Hematopoietic multipotent progenitor cell treated with erythropoietin and hydrocortisone succinate and interleukin-3 and kit ligand, for 17 days (in vitro differentiated cells): ENCODE measurements at regions not wholly inside any gene's neighbourhood (a gene's known extent, or its start where the extent isn't known, plus 50 kb on each side); places are given as distances from the start of the nearest gene placed in this dataset.

Experiments used
- DNase-seq: peaks from one replicate; pipeline ENCODE4 v3.0.0-alpha.2; 2015; ENCODE audit warnings: low spot score

GRCh38 chr18:71743634-71744033 lies 800.5 kb downstream of the CBLN2 start:
- DNase-seq, result no peak

- no peak for DNase-seq
These were observed 814.5 kb downstream of the CBLN2 start for GRCh38 chr18:71729611-71730010.

GRCh38 chr18:71727909-71728308 lies 816.2 kb downstream of the CBLN2 start:
- no peak for DNase-seq

GRCh38 chr18:71725256-71725655 lies 818.9 kb downstream of the CBLN2 start:
- DNase-seq, result no peak

GRCh38 chr18:71707985-71708500 lies 836.1 kb downstream of the CBLN2 start:
- DNase-seq, result no peak

DNA sequence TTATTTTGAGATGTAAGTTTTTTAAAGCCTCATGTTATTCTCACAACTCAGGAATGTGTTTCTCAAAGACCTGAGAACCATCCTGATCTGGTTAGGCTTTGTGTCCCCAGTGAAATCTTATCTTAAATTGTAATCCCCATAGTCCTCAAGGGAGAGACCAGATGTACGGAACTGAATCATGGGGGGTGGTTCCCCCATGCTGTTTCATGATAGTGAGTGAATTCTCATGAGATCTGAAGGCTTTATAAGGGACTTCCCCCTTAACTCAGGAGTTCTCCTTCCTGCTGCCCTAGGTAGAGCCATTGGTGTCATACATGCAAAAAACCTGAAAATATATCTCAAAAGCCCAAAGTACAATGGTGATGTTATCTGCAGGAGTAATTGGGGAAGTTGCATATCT lies 836.7 kb downstream of the CBLN2 start:
- no peak for DNase-seq

- no peak for DNase-seq
These were observed 854.6 kb downstream of the CBLN2 start for GRCh38 chr18:71689416-71690160.

DNA sequence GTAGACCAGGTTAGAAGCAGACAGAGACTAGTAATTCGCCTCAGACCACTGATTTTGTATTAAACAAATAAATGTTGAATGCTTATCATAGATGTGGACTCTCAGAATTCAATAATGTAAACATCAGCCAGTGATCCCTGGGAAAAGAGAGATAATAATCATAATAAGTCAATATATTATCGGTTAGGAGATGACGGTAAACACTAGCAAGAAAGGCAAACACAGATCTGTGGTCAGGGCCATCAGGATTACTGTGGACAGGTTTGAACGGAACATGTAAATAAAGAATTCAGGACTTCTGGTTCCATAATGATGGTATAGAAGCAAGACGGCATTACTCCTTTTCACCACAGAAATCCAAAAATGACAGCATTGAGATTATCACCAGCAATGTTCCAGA lies 861.6 kb downstream of the CBLN2 start:
- DNase-seq, result no peak

- no peak for DNase-seq
These were observed 866.0 kb downstream of the CBLN2 start for GRCh38 chr18:71678144-71678543.

DNA sequence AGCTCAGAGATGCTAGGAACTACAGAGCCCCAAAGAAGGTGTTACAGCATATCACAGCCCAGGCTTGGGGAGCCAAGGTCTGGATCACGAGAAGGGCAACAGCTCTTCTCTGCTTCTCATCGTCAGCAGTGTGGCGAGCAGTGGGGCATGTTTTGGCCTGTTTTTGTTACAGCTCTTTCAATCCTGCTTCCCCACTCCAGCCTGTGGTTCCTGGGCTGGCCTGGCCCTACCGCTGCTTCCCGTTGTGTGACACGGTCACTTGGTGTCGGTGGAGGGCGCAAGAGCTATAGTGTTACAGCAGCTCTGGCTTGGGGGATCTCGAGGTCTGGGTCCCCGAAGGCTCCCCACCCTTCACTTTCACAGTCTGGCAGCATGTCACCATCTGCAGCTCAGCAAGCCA lies 870.2 kb downstream of the CBLN2 start:
- no peak for DNase-seq

DNA sequence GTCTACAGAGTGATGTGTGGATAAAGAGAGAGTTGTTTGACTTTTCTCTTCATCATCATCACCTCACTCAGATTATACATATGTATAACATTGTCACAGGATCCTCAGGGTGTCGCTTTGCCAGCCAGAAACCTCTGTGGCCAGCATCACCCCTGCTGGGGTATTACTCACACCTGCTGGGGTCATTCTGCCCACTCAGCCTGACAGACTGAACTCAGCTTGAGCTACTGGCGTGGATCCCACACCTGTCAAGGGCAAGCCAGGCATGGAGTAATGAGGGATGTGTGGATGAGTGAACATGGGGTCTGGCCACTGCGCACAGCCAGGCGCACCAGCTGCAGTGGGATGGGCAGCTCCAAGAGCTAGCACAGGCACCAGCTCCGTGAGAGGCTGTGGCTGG lies 870.6 kb downstream of the CBLN2 start:
- no peak for DNase-seq

DNA sequence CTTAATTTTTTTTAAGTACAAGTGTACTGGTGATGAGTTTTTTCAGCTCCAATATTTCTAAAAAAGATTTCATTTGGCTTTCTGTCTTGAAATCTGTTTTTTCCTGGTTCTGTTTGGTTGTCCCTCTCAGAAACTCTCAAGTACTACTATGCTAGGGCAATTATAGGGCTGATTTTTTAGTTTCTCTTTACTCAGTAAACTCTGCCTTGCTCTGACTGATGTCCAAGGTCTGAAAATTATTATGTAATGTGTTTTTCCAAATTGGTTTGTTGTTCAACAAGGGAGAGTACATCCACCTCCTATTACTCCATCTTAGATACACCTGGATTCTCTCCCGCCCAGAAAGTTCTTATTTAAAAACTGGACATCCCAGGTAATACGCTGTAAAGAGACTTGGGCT lies 877.7 kb downstream of the CBLN2 start:
- DNase-seq, result no peak

- no peak for DNase-seq
These were observed 879.0 kb downstream of the CBLN2 start for GRCh38 chr18:71665131-71665530.

DNA sequence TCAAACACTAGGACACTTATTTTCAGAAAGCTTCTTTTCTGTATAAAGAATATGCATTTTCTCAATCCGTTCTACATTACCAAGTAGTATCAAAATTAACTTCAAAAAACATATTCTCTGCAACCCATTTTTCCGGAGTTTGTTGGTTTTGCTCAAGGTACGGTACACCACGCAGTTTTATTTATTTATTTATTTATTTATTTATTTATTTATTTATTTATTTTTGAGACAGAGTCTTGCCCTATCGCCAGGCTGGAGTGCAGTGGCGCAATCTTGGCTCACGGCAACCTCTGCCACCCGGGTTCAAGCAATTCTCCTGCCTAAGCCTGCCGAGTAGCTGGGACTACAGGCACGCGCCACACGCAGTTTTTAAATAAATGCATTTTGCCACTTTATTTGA lies 900.3 kb downstream of the CBLN2 start:
- DNase-seq, result no peak

GRCh38 chr18:71630696-71631095 lies 913.4 kb downstream of the CBLN2 start:
- DNase-seq, result no peak

GRCh38 chr18:71625556-71626090 lies 918.5 kb downstream of the CBLN2 start:
- DNase-seq, result no peak

GRCh38 chr18:71598374-71598773 lies 945.8 kb downstream of the CBLN2 start:
- no peak for DNase-seq

GRCh38 chr18:71597219-71597618 lies 946.9 kb downstream of the CBLN2 start:
- DNase-seq, result no peak

GRCh38 chr18:71583252-71583651 lies 960.9 kb downstream of the CBLN2 start:
- no peak for DNase-seq

GRCh38 chr18:71554686-71555085 lies 989.5 kb downstream of the CBLN2 start:
- DNase-seq, result no peak

DNA sequence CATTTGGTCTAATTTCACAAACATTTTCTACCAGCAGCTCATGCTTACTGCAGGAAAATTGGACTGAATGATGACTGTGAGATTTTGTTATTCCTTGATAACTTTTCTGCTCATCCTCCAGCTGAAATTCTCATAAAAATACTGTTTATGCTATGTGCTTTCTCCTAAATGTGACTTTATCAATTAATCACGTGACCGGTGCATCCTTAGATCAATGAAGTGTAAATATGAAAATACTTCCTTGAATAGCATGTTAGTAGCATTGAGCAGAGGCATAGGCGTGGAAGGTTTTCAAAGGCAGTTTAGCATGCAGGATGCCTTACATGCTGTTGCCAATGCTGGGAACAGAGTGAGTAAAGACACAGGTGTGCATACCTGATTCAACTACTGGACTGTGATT lies 1002.5 kb downstream of the CBLN2 start:
- no peak for DNase-seq

DNA sequence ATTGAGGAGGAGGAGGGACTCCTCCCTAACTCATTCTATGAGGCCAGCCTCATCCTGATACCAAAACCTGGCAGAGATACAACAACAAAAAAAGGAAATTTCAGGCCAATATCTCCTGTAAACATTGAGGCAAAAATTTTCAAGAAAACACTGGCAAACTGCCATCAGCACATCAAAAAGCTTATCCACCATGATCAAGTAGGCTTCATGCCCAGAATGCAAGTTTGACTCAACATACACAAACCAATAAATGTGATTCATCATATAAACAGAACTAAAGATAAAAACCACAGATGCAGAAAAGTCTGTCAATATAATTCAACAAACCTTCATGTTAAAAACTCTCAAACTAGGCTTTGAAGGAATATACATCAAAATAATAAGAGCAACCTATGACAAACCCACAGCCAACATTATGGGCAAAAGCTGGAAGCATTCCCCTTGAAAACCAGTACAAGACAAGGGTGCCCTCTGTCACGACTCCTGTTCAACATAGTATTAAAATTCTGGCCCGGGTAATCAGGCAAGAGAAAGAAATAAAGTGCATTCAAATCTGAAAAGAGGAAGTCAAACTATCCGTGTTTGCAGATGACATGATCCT lies 1014.3 kb downstream of the CBLN2 start:
- DNase-seq, result no peak
